HG02840 (cell line): ENCODE measurements at regions not wholly inside any gene's neighbourhood (a gene's known extent, or its start where the extent isn't known, plus 50 kb on each side); places are given as distances from the start of the nearest gene placed in this dataset.

Experiments
- ATAC-seq: cut with Tn5 transposase; IDR thresholded peaks from one replicate; pipeline ENCODE4 v1.9.1; 2021; ENCODE audit warnings: mild to moderate bottlenecking, moderate library complexity, moderate number of reproducible peaks; ENCODE audit not compliant: unreplicated experiment, low FRiP score

DNA sequence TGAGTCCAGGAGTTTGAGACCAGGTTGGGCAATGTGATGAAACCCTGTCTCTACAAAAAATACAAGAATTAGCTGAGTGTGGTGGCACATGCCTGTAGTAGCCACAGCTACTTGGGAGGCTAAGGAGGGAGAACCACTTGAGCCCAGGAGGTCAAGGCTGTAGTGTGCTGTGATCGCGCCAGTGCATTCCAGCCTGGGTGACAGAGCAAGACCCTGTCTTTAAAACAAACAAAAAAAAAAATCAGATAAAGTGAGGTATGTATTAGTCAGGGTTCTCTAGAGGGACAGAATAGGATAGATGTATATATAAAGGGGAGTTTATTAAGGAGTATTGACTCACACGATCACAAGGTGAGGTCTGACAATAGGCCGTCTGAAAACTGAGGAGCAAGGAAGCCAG lies 101.5 kb upstream of the GPR26 start:
- ATAC-seq, result no peak

DNA sequence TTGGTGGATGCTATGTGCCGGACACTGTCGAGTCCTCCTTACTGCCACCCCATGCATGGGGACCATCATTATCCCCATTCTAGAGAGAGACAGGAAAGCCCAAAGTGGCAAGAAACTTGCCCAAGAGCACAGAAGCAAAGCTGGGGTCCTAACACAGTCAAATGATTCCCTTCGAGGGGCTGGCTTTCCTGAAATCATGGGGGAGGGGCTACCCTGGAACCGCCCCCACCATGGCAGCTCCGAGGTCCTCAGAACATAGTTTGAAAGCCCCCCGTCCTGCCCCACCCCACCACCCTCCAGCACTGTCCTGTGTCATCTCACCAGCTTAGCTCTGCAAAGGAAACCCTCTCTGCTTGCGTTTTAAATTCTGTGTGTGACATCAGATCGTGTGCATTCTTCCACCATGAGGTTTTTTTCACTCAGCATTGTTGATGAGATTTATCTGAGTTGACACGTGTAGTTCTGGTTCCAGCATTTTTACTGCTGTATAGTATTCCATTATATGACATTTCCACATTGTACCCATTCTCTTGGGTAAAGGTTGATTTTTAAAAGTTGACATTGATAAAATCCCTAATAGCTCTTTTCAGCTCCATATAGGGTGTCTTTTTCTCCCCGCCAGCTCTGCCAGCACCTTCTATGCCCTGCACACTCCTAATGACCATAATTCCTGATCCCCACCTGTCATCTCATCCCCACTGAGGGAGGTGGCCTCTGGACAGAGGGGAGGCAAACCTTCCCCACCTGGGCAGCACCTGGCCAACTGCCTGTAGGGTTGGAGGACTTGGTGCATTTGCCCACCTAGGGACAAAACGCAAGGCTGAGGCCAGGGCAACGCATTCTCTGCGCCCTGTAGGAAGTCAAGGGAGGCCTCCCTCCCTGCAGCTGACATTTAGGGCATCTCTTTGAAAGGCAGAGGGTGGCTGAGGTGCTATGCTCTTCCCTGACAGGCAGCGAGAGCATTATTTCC lies 100.2 kb upstream of the GPR26 start:
- ATAC-seq, result no peak

DNA sequence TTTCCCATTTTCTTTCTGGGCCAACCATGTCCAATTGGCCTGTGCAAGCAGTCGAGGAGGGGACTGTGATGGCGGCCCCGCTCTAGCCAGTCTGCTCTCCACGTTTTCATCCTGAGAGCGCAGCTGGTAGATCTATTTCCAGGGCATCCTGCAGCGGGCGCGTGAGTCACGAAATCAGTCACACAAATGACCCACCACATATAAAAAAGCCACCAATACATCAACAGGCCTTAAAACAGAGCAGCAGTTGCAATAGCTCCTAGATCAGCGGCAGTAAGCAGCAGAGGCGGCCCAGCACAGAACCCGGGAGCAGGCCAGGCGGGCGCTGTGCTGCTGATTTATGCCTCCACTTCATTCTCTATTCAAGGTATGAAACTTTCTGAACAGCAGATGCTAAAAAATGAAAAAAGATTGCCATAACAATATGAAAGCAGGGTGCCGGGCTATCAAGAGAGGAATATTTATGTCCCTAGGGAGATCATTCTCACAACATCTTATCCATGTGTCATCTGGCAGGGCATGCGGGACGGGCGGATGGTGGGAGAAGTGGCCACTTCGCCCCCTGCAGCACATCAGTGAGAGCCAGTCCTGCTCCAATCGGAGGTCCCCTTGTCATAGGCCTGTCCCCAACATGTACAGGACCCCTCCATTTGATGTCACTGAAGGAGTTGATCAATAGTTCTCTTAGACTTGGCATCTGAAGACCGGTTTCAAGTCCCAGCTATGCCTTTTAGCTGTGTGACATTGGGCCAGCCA lies 98.0 kb upstream of the GPR26 start:
- ATAC-seq, result no peak

DNA sequence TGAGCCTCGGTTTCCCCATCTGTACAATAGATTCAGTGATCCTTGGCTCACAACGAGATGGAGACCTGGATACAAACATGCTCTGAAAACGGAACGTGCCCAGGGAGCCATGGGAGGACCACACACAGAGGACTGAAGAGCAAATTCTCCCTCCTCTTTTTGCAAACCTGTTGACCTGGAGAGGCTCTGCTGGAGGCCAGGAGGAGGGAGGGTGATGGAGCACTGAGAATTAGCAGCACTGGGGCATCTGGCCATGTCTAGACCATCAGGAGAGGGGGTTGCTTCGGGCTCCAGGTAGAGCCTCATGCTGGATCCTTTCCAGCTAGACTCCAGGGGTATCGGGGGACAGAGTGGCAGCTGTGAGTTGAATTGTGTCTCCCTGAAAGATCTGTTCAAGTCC lies 97.4 kb upstream of the GPR26 start:
- no peak for ATAC-seq

DNA sequence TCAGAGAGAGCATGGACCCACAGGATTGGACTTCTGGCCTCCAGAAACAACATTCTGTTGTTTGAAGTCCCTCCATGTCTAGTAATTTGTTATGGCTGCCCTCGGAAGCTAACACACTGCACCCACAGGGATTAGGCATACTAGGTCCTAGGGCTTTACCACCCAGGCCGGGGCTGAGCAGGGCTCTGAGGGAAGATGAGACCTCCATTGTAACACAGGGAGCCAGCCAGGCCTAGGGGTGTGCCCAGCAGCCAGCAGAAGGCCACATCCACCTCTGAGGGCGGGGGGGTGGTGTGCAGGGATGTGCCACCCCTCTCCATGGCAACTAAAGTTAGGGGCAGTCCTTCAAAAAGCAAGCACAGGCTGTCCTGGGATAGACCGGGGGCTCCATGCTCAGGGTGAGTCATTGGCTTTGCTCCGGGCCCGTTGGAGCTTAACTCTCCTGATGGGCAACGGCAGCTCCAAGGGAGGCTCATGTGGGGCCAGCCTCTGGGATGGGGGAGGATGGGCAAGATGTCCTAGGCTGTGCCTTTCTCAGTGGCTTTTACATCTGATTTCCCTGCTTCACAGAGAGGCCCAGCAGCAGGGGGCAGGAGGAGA lies 96.6 kb upstream of the GPR26 start:
- no peak for ATAC-seq

DNA sequence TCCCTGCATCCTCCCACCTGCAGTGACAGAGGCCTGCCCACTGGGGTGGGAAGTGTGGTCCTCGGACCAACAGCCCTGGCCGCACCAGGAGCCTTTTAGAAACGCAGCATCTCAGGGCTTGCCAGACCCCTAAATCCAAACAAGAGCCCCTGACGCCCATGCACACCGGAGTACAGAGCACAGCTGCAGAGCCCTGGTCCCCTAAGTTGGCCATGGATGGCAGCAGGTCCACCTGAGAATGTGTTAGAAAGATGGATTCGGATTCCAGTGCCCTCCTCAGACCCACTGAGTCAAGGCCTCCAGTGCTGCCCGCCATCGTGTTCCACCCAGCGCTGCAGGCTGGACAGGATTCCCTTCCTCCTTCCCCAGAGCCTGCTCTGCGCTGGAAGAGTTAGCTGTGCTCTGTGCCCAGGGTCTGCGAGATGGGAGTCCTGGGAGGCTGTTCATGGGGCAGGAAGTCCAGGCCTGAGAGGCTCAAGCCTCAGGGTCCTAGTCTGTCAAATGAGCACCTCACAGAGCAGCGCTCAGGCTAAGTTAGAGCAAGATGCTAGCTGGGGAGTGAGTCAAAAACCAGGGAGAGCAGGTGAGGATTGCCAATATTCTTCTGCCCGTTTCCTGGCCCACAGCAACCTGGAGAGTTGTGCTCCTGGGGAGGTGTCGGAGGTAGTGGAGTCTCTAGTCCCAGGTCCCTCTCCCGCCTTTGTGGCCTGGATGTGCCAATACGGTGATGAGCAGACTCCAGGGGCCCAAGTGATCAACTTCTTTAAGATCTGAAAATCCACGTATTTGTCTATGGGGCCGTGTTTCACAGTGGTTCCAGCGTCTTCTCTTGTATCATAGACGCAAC lies 95.9 kb upstream of the GPR26 start:
- no peak for ATAC-seq

DNA sequence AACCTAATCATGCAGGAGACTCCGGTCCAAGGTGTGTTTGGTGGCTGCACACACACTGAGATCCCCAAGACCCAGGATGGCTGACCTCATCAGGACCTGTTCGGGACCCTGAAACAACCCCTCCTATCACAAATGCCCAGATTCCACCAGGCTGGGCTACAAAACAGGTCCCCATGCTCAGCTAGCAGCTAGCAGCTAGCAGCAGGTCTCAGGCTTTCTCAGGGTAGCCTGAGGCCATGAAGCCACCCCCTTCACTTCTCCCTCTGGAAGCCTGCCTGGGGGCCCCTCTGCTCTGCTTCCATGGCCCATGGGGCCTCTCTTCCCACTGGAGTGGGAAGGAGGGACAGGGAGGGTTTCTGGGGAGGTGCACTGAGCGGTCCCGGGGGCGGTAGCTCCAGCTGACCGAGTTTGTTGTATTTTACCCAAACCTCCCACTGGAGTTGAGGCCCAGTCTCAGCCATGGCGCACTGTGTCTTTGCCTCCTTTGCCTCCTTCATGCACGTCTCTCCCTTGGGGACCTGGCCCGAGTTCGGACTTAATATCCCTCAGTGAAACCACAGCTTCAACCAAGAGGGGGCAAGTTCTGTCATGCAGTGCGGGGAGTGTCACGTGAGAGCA lies 95.1 kb upstream of the GPR26 start:
- ATAC-seq, result no peak

DNA sequence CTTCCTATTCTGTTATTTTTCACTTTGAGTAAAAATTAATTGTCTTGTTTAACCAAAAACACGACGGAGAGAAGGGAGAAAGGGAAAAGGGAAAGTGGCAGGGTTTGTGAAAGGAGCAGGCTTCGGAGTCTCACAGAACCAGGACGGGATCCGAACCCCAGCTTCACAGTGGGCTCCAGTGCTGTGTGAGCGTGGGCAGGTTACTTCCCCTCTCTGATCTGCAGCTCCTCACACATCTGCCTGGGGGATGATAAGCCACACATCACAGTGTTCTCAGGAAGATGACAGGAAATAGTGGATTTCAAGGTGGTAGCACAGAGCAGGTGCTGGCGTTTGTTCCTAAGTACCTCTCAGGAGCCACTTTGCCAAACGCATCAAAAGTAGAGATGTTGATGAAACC lies 94.2 kb upstream of the GPR26 start:
- ATAC-seq, result no peak

DNA sequence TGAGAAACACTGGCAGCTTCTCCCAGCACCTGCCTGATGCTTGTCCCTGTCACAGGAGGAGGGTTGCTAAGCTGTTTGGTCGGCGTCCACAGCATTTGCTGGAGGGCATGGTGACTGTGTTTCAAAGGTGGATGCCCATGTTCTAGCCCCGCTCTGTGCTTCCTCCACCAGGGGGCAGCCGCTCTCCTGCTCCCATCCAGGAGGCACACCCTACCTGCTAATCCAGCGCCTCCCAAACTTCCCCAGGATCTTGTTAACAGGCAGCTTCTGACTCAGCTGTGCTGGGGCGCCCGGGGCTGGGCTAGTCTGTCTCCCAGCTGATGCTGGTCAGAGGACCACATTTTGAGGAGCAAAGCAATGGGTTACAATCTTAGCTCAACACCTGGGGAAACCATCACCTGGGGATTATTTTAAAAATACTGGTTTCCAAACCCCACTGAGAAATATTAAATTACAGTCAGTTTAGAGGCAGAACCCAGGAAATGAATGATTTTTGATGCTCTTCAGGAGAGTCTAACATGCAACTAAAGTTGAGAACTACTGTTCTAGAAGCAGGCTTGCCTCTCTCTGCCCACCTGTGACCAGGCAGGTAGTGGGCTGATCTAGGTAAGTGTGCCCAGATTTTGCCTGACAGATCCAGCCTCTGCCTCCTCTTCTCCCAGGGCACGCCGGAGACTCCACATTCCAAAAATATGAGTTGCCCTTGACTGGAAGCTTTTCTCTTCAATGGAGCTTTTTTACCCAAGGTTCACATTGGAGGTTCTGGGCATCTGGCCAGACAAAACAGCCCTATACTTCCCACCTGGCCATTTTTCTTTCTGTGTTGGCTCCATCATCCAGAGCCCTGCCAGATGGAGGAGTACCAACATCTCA lies 92.7 kb upstream of the GPR26 start:
- ATAC-seq, result no peak

DNA sequence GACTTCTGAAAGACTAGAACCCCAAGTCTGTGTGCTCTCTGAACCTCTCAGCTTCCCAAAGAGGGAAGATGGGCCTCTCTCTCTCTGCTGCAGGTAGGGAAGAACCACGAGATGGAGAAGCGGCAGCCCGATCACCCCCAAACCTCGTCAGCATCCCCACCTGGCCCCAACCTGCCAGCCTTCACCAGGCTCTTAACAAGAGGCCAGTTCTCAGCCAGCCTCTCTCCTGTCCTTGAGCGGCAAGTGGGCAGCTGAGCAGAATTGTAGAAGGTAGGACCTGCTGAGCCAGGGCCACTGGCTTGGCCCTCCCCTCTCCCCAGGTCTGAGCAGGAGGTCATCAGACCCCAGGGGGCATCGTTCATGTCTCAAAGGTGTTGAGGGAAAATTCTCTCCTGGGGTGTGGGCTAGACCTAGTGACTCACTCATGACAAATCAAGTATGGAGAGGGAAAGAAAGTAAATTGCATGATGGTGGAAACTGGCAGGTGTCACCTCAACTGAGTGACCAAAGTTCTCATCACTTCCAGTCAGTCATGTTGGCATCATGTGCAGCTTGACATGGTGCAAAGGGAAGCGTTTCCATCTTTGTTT lies 92.0 kb upstream of the GPR26 start:
- ATAC-seq, result no peak

DNA sequence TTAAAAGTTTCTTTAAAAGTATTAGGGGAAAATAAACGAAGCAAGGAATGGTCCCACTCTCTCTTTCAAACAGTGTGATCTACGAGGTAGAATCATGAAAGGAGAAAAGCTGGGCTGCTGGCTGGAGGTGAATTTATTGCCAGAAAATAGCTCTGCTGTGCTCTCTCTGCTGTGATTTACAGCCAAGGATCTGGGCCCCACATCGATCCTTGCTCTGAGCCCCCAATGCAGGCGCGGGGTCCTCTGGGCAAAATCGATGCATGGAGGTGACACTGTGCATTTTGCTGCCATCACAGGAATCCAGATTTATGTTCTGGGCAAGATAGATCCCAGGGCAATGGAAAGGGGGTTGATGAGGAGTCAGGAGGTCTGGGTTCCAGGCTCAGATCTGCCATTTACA lies 91.0 kb upstream of the GPR26 start:
- ATAC-seq, result no peak

DNA sequence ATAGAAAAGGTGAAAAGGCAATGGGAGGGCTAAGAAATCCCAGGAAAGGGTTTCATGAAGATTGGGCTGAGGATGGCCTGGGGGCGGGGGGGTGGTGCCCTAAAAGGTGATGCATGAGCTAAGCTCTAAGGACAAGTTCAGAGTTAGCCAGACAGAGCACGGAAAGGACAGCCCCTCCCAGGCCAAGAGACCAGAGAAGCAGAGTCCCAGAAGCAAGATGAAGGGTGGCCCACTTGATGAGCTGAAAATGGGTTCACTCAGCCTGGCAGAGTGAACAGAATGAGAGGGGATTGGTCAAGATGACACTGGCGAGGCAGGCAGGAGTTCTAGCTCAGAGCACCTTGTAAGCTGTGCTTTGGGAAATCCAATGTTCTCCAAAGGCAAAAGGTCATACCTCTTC lies 89.4 kb upstream of the GPR26 start:
- ATAC-seq, result no peak

DNA sequence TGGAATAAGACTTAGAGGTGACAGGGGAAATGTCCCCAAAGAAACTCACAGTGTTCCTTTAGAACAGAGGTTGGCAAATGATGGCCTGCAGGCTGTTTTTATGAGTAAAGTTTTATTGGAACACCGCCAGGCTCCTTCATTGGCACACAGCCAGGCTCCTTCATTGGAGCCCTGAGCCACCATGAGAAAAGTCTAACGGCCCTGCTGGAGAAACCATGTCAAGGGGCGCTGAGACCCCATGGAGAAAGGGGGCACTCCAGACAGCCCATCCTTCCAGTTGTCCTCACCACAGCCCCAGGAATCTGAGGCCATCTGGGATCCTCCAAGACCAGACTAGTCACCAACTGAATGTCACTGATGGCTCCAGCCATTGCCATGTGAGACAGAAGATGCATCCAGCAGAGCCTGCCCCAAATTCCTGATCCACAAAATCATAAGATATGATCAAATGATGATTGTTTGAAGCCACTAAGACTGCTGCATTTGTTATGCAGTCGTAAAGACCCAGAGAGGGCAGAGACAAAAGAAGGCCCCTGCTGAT lies 88.2 kb upstream of the GPR26 start:
- no peak for ATAC-seq

DNA sequence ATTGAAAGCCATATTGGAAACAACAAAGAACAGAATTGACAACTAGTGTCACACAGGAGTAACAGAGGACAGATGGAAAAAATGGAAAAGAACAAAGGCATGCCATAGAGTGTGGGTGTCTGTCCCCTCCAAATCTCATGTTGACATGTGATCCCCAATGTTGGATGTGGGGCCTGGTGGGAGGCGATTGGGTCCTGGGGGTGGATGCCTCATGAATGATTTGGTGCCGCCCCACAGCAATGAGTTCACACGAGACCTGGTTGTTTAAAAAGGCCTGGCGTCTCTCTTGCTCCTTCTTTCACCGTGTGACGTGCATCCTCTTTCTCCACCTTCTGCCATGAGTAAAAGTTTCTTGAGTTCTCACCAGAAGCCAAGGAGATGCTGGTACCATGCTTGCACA lies 87.4 kb upstream of the GPR26 start:
- no peak for ATAC-seq

DNA sequence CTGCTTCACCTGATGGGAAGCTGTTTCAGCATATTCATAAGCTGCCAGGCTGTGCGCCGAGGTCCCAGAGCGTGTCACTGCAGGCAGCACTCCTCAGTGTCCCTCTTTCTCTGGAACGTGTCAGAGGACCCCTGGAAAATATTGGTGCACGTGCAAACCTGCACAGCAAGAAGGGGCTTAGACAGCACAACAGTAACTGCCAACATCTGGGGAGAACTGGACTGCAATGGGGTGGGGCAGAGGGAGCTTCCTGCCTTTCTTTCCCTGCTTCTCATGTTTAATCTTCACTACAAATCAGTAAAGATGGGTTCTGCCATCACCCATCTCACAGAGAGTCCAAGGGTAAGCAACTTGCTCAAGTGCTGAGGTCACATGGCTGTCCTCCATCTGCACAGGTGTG lies 86.5 kb upstream of the GPR26 start:
- ATAC-seq, result no peak

DNA sequence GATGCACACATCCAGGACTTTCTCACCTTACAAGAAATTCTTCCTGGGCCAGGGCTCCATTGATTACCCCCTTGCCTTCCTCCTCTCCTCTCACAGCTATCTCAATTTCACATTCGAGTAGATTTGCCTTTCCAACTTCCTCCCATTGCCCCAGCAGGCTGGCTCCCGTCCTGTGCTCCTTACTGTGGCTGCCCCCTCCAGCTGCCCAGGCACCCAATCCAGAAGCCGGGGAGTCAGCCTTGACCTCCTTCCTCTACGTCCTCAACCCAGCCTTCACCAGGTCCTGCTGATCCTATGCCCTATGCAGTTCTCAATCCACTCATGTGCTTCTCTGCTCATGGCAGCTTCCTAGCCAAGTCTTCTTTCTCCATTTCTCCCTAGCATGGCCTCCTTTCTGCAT lies 85.7 kb upstream of the GPR26 start:
- no peak for ATAC-seq

DNA sequence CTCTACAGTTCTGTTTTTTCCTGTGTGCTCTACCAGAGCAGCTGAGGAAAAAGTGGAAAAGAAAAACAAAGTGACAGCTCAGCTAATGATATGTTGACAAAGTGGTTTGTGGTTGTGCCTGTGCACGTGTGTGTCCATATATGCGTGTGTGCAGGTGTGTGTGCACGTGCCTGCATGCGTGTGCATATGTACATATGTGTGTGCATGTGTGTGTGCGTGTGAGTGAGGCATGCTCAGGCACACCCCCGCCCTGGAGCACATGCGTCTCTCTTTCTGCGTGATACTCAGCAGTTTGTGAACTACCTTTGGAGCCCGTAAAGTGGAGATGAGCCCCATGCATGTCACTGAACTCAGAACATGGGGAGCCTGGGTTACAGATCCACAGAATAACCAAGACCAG lies 84.5 kb upstream of the GPR26 start:
- no peak for ATAC-seq
